Esophagus (tissue), 2 donors: ENCODE measurements at regions not wholly inside any gene's neighbourhood (a gene's known extent, or its start where the extent isn't known, plus 50 kb on each side); places are given as distances from the start of the nearest gene placed in this dataset.

Experiments
- H3K27ac ChIP-seq, 2 donors: one replicate each; pipeline ENCODE4 v1.5.1; 2013; ENCODE audit warnings: low read depth in 2 of 2, mild to moderate bottlenecking in 2 of 2, inconsistent platforms in 1 of 2, low read length in 1 of 2, moderate library complexity in 1 of 2
- H3K27me3 ChIP-seq, 2 donors: one replicate each; pipeline ENCODE4 v1.6.1; 2013; ENCODE audit warnings: low read length in 2 of 2, control low read depth in 1 of 2, mild to moderate bottlenecking in 1 of 2; ENCODE audit not compliant: insufficient read depth in 2 of 2, control insufficient read depth in 1 of 2
- H3K36me3 ChIP-seq, 2 donors: one replicate each; pipeline ENCODE4 v1.6.1; 2013; ENCODE audit warnings: low read length in 1 of 2; ENCODE audit not compliant: control insufficient read depth in 2 of 2, insufficient read depth in 2 of 2
- H3K4me1 ChIP-seq, 2 donors: one replicate each; pipeline ENCODE4 v1.6.1; 2013; ENCODE audit warnings: low read length in 1 of 2; ENCODE audit not compliant: control insufficient read depth in 2 of 2, insufficient read depth in 2 of 2
- H3K4me3 ChIP-seq, 2 donors: one replicate each; pipeline ENCODE4 v1.5.1; 2013; ENCODE audit warnings: low read length in 2 of 2, mild to moderate bottlenecking in 2 of 2, low read depth in 1 of 2, moderate library complexity in 1 of 2
- H3K9me3 ChIP-seq, 2 donors: one replicate each; pipeline ENCODE4 v1.6.1; 2013; ENCODE audit warnings: mild to moderate bottlenecking in 2 of 2, low read depth in 1 of 2, low read length in 1 of 2, moderate library complexity in 1 of 2; ENCODE audit not compliant: control insufficient read depth in 2 of 2, insufficient read depth in 1 of 2
- WGBS, 2 donors: extraction: QIAGEN DNeasy Blood & Tissue Kit; methylation state at CpG; one replicate each; pipeline ENCODE4 v1.1.7; 2013; 5-methylcytosine and 5-hydroxymethylcytosine counted together
- donor health status: healthy with polysubstance abuse.
- donor health status: Bipolar disorder and iron deficiency.

- H3K27me3 ChIP-seq = no peaks in the 10 kb centered on the region
- WGBS, 2 donors = 16 to 22% methylated on average over 8 of the region's 8 CpGs
- peak overlapping the region; percentile 49 to 55 for H3K27ac ChIP-seq
- H3K4me3 ChIP-seq = no peak overlapping the region
- no peaks in the 10 kb centered on the region for H3K9me3 ChIP-seq
- H3K4me1 ChIP-seq = no peaks in the 10 kb centered on the region
- no peaks in the 10 kb centered on the region for H3K36me3 ChIP-seq
Observed at GRCh38 chr2:54360055-54360792, 95.9 kb upstream of the SPTBN1 start.

GRCh38 chr2:54364409-54364808, 91.7 kb upstream of the SPTBN1 start:
- Histone ChIP-seq H3K4me3 (no peak overlapping the region), H3K36me3 (no peaks in the 10 kb centered on the region), H3K9me3 (peaks cover 0 to 3% of the 10 kb centered on the region in 2 donors), H3K27ac (no peak overlapping the region), H3K27me3 (no peaks in the 10 kb centered on the region), H3K4me1 (no peaks in the 10 kb centered on the region)
- WGBS, 2 donors = 83 to 95% methylated on average over 3 of the region's 3 CpGs

GRCh38 chr2:54365661-54366060, 90.5 kb upstream of the SPTBN1 start:
- peaks cover 0 to 3% of the 10 kb centered on the region in 2 donors for H3K9me3 ChIP-seq
- no peaks in the 10 kb centered on the region for H3K4me1 ChIP-seq
- no peaks in the 10 kb centered on the region for H3K27me3 ChIP-seq
- H3K36me3 ChIP-seq = no peaks in the 10 kb centered on the region
- no peak overlapping the region for H3K27ac ChIP-seq
- no peak overlapping the region for H3K4me3 ChIP-seq
- 75 to 95% methylated on average over 1 of the region's 1 CpG for WGBS, 2 donors

- 74 to 76% methylated on average over 3 of the region's 3 CpGs for WGBS, 2 donors
- no peak overlapping the region for H3K4me3 ChIP-seq
- no peaks in the 10 kb centered on the region for H3K4me1 ChIP-seq
- peaks cover 0 to 3% of the 10 kb centered on the region in 2 donors for H3K9me3 ChIP-seq
- H3K27me3 ChIP-seq = no peaks in the 10 kb centered on the region
- H3K36me3 ChIP-seq = no peaks in the 10 kb centered on the region
- H3K27ac ChIP-seq = no peak overlapping the region
Observed at GRCh38 chr2:54366487-54367280, 89.4 kb upstream of the SPTBN1 start.

GRCh38 chr2:54370405-54371104, 85.6 kb upstream of the SPTBN1 start:
- Histone ChIP-seq H3K27ac (no peak overlapping the region), H3K36me3 (no peaks in the 10 kb centered on the region), H3K27me3 (no peaks in the 10 kb centered on the region), H3K9me3 (peaks cover 0 to 3% of the 10 kb centered on the region in 2 donors), H3K4me3 (no peak overlapping the region), H3K4me1 (no peaks in the 10 kb centered on the region)
- 45 to 49% methylated on average over 7 of the region's 7 CpGs for WGBS, 2 donors

- H3K4me3 ChIP-seq = no peak overlapping the region
- 70 to 79% methylated on average over 7 of the region's 7 CpGs for WGBS, 2 donors
- no peaks in the 10 kb centered on the region for H3K36me3 ChIP-seq
- no peaks in the 10 kb centered on the region for H3K27me3 ChIP-seq
- H3K27ac ChIP-seq = no peak overlapping the region
- H3K4me1 ChIP-seq = no peaks in the 10 kb centered on the region
- H3K9me3 ChIP-seq = peaks cover 0 to 3% of the 10 kb centered on the region in 2 donors
Observed at GRCh38 chr2:54371460-54372065, 84.6 kb upstream of the SPTBN1 start.

- Histone ChIP-seq H3K9me3 (peaks cover 0 to 3% of the 10 kb centered on the region in 2 donors), H3K27me3 (no peaks in the 10 kb centered on the region), H3K36me3 (no peaks in the 10 kb centered on the region), H3K4me3 (no peak overlapping the region), H3K27ac (no peak overlapping the region), H3K4me1 (no peaks in the 10 kb centered on the region)
- 70 to 73% methylated on average over 4 of the region's 4 CpGs for WGBS, 2 donors
Observed at GRCh38 chr2:54372361-54372760, 83.8 kb upstream of the SPTBN1 start.

- H3K36me3 ChIP-seq = no peaks in the 10 kb centered on the region
- H3K9me3 ChIP-seq = no peaks in the 10 kb centered on the region
- 86 to 88% methylated on average over 3 of the region's 3 CpGs for WGBS, 2 donors
- no peaks in the 10 kb centered on the region for H3K4me1 ChIP-seq
- no peak overlapping the region for H3K4me3 ChIP-seq
- no peak overlapping the region for H3K27ac ChIP-seq
- no peaks in the 10 kb centered on the region for H3K27me3 ChIP-seq
Observed at GRCh38 chr2:54373855-54374254, 82.3 kb upstream of the SPTBN1 start.

- no peaks in the 10 kb centered on the region for H3K27me3 ChIP-seq
- H3K4me3 ChIP-seq = no peak overlapping the region
- H3K9me3 ChIP-seq = no peaks in the 10 kb centered on the region
- H3K27ac ChIP-seq = no peak overlapping the region
- 85 to 89% methylated on average over 5 of the region's 5 CpGs for WGBS, 2 donors
- H3K36me3 ChIP-seq = no peaks in the 10 kb centered on the region
- no peaks in the 10 kb centered on the region for H3K4me1 ChIP-seq
Observed at GRCh38 chr2:54374591-54375364, 81.3 kb upstream of the SPTBN1 start.
